ENCODE measurements at regions not wholly inside any gene's neighbourhood (a gene's known extent, or its start where the extent isn't known, plus 50 kb on each side); places are given as distances from the start of the nearest gene placed in this dataset.

GRCh38 chr22:48851933-48852549, 975.6 kb downstream of the BRD1 start:
- peak in 3 of 10 donors; percentile 2 to 62 (median 44) for DNase-seq
- intact Hi-C loops (cut with DNase I), result no loop called here

DNA sequence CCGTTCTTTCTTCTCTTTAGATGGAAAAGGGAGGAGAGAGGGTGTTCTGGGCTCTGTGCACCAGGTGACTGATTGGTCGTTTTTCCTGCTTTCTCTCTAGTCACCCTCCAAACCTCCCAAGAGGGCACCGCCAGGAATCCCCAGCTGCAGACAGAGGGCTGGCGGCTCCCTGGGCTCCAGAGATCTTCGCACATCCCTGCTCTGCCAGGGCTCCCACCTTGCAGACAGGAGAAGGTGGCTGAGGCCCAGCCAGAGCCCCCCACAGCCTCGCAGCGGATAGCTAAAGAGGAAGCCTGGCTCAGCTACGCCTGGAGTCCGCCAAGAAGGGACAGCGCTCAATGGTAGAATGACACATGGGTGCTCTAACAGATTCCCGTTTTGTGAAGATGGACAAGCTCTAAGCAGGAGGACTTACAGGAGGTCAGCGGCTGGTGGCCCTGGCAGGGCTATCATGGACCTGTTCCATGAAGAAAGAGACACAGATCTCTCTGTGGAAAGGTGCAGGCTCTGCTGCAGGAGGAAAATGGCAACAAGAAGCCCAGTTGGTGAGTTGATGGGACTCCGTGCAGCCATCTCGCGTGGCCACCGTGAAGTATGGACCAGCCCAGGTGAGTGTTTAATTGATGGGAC, 976.9 kb downstream of the BRD1 start:
- intact Hi-C loops (cut with DNase I), result no loop called here
- DNase-seq, result peak in 2 of 10 donors; percentile 59 to 77

DNA sequence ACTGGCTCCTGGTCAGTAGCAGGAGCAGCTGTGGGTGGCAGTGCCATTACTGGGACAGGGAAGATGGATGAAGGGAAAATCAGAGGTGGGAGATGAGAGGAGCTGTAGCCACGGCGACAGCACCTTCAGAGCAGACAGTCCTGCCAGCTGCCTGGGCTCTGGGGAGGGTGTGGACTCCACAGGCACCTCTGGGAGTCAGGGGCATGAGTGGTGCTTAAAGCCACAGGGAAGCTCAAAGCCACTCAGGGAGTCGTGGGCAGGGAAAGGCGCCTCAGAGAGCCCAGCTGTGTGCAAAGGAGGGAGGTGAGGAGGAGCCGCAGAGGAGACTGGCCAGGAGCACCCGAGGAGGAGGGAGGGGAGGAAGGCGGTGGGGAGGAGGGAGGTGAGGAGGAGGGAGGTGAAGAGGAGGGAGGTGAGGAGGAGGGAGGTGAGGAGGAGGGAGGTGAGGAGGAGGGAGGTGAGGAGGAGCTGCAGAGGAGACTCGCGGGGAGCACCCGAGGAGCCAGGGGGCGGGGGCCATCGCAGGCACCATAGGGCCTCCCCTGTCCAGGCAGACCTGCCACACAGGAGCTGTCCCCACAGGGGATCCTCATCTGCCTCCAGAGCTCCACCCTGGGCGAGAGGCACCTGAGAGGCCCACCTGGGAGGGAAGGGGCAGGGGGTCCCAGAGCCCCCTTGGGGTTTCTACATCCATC, 977.6 kb downstream of the BRD1 start:
- intact Hi-C loops (cut with DNase I), result no loop called here
- peak in 2 of 10 donors; percentile 43 to 66 for DNase-seq

- peak in 1 of 10 donors; percentile 28 for DNase-seq
- intact Hi-C loops (cut with DNase I), result no loop called here
Observed at GRCh38 chr22:48849219-48849912, 978.3 kb downstream of the BRD1 start.

GRCh38 chr22:48846200-48846599, 981.5 kb downstream of the BRD1 start:
- intact Hi-C loops (cut with DNase I), result no loop called here

DNA sequence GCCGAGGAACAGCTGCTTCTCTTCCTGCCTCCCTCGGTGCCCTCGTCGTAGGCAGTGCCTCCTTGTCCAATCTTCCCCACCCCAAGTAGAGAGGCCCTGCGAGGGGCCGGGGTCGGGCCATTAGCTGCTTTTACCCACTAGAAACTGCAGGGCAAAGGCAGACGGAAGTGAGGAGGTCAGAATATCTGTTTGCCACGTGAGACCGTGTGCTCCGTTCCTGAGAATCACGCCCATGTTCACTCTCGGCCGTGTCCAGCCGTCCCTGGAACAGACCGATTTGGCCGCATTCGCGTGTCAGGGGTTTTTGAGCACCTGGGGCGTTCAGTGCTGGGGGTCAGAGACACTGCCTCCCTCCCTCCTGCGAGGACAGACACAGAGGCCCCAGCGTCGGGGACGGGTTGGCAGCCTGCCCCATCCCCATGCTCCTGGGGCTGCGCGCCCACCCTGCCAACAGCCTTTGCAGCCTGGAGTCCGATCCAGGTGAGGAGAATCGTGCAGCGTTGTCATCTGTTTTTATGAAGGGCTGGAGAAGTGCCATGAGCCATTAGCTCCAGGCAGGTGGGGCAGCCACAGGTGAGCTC, 982.2 kb downstream of the BRD1 start:
- intact Hi-C loops (cut with DNase I), result no loop called here
- DNase-seq, result peak in 2 of 10 donors; percentile 63 to 66

More at GRCh38 chr22:48846200-48846599, 981.5 kb downstream of the BRD1 start:
- DNase-seq, result no peak

GRCh38 chr22:48844056-48844675, 983.5 kb downstream of the BRD1 start:
- intact Hi-C loops (cut with DNase I), result no loop called here
- peak in 2 of 10 donors; percentile 63 to 69 for DNase-seq

- intact Hi-C loops (cut with DNase I), result no loop called here
- peak in 2 of 10 donors; percentile 52 to 83 for DNase-seq
Observed at GRCh38 chr22:48843640-48844039, 984.0 kb downstream of the BRD1 start.

DNA sequence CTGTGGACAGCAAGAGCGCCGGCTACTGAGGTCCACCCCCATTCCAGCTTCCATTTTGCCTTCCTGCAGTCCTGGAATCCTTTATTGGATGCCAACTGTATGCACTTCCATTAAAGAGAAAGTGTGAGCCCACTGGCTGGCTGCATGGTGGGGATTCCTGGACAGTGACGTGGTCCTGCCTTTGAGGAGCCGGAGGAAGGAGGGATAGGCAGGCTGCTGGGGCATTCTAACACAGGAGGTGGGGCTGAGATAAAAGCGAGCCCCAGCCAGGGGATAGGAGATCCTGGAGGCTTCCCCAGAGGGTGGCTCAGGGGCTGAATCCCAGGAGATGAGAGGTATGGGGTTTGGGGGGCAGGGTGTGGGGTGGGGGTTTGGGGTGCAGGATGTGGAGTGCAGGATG, 984.7 kb downstream of the BRD1 start:
- no peak for DNase-seq
- intact Hi-C loops (cut with DNase I), result no loop called here

DNA sequence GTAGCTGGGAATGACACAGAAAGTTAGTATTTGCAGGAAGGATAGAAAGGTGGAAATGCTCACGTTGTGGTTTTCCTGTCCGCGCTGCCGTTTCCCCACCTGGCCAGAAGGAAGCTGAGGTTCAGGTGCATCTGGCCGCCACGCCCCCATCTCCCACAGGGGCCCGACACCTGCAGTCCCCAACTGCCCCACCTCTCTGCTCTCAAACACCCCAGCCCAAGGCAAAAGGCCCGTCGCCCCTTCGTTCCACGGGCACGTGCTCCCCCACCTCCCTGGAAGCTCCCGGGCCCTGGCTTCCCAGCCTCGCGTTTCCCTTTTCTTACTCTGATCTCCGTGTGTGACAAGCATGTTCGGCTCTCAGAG, 985.1 kb downstream of the BRD1 start:
- peak in 2 of 10 donors; percentile 70 to 75 for DNase-seq
- intact Hi-C loops (cut with DNase I), result no loop called here

DNA sequence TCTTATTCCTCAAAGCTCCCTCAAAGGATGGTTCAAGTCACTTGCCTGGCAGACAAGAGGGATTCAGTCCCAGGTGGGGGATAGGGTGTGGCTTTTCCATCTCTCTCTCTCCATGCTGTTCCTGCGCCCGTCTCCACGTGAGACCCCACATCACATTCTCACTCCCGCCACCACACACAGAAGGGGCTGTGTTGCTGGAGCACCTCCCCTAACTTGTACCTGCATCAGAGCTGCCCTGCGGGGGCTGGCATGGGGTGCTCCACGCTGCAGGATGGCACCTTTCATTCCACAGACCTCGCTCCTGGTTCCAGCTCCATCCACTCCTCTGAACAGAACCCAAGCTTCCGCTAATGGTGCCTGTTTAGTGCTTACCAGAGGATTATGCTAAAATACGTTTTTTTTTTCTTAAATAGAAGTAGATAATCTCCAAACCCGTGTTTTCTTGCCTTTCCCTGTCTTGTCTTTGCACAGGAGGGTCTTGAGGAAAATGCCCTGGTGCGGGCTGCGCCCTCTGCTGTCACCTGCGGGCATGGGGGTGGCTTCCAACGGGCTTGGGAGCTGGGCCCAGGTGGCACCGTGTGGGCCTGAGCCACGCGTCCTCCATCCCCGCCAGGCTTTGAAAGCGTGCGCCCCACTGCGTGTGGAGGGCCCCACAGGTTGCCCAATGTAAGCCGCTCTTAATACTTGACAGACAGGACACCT, 985.6 kb downstream of the BRD1 start:
- intact Hi-C loops (cut with DNase I), result no loop called here
- DNase-seq, result peak in 2 of 10 donors; percentile 52 to 73

- intact Hi-C loops (cut with DNase I), result no loop called here
- DNase-seq, result peak in 2 of 10 donors; percentile 38 to 56
Observed at GRCh38 chr22:48840112-48840949, 987.3 kb downstream of the BRD1 start.

GRCh38 chr22:48838846-48839730, 988.6 kb downstream of the BRD1 start:
- intact Hi-C loops (cut with DNase I), result no loop called here
- peak in 2 of 10 donors; percentile 46 to 74 for DNase-seq

DNA sequence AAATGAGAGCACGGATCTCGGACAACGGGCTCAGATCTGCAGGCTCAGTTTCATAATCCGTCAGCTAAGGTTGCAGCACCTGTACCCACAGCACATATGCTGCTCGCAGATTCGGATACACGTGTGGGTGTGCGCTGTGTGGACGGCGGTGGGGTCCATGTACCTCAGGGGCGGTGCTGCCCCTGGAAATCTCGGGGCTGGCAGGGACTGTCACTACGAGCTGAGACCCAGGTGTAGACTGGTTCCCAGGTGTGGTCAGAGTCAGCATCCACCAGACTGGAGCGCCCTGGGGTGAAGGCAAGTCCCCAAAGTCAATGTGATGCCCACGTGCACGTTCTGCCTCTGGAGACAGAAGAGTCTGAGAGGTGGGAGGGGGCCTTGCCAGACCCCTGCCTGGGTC, 989.3 kb downstream of the BRD1 start:
- intact Hi-C loops (cut with DNase I), result no loop called here
- DNase-seq, result peak in 2 of 10 donors; percentile 62 to 73

- DNase-seq, result peak in 2 of 10 donors; percentile 42 to 55
- intact Hi-C loops (cut with DNase I), result no loop called here
Observed at GRCh38 chr22:48837341-48837935, 990.2 kb downstream of the BRD1 start.

DNA sequence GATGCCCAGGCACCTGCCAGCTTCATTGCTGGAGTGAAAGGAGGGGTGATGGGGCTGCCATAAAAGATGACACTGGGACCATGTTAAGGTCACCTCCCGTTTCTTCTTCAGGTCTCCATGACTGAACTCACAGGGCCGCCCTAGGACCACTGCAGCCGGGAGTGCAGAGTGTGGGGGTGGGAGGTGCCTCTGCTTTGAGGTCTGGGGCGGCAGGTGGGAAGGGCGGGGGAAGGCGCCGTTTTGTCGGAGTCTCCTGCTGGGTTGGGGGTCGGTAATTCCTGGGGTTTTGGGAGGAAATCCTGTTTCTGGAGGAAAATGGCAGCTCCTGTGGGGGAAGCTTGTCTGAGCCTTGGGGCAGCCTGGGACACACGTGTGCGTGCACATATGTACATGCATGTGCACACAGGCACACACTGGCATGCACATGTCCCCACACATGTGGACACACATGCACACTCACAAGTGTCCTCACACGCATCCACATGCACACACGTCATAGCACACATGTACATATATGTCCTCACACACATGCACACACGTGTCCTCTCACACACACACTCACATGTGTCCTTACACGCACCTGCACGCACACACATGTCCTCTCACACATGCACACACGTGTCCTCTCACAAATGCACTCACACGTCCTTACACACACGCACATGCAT, 990.9 kb downstream of the BRD1 start:
- peak in 2 of 10 donors; percentile 53 to 66 for DNase-seq
- intact Hi-C loops (cut with DNase I), result no loop called here

All from posterior cingulate gyrus (tissue), 11 donors.